Gastroesophageal sphincter (tissue), 4 donors: ENCODE measurements at regions not wholly inside any gene's neighbourhood (a gene's known extent, or its start where the extent isn't known, plus 50 kb on each side); places are given as distances from the start of the nearest gene placed in this dataset.

ENCODE experiments used
- ATAC-seq: fragments of 150-250 bp; one replicate; pipeline ENCODE4 v1.9.1; 2016; ENCODE audit warnings: mild to moderate bottlenecking, moderate library complexity
- H3K27ac ChIP-seq, 4 donors: fragments of 200-600 bp; sonication (generic) in 3 of 4; 1 replicate in 3 of 4; 2 replicates in 1 of 4; pipeline ENCODE4 v1.5.1; 2016 to 2019
- H3K27me3 ChIP-seq: fragments of 200-600 bp; sonication (generic); one replicate; pipeline ENCODE4 v1.5.1; 2019
- H3K36me3 ChIP-seq, 2 donors: fragments of 200-600 bp; sonication (generic); one replicate each; pipeline ENCODE4 v1.5.1; 2019; ENCODE audit warnings: control low read depth in 1 of 2
- H3K4me1 ChIP-seq, 3 donors: fragments of 200-600 bp; sonication (generic); 1 replicate in 2 of 3; 2 replicates in 1 of 3; pipeline ENCODE4 v1.5.1; 2016 to 2019; ENCODE audit warnings: control low read depth in 2 of 3
- H3K4me3 ChIP-seq, 2 donors: fragments of 200-600 bp; sonication (generic); one replicate each; pipeline ENCODE4 v1.5.1; 2019; ENCODE audit warnings: mild to moderate bottlenecking in 1 of 2, moderate library complexity in 1 of 2
- H3K9me3 ChIP-seq, 3 donors: fragments of 200-600 bp; sonication (generic); one replicate each; pipeline ENCODE4 v1.5.1; 2017 to 2019; ENCODE audit warnings: control low read depth in 2 of 3
- EP300 ChIP-seq: sonication (generic); formaldehyde crosslinking; IDR thresholded peaks from one replicate; pipeline ENCODE4 v1.6.1; 2017; ENCODE audit warnings: antibody characterized with exemption, mild to moderate bottlenecking
- POLR2A ChIP-seq, 2 donors: fragments of 450-650 bp; IDR thresholded peaks; one replicate each; pipeline ENCODE4 v1.6.1; 2017; ENCODE audit warnings: antibody characterized with exemption in 2 of 2, mild to moderate bottlenecking in 2 of 2, moderate library complexity in 1 of 2
- POLR2AphosphoS5 ChIP-seq: sonication (generic); formaldehyde crosslinking; IDR thresholded peaks from one replicate; pipeline ENCODE4 v1.6.1; 2017; ENCODE audit warnings: antibody characterized with exemption
- WGBS, 2 donors: methylation state at CpG; one replicate each; pipeline ENCODE4 v1.1.5; 2018; ENCODE audit warnings: low coverage in 1 of 2; 5-methylcytosine and 5-hydroxymethylcytosine counted together
- TF ChIP-seq, protein P1 (sequence below), 4 experiments: fragments of 200-600 bp in 2 of 4; fragments of 450-650 bp in 2 of 4; sonication (generic) in 1 of 4; IDR thresholded peaks; one replicate each; pipeline ENCODE4 v1.5.1; 2017 to 2019; ENCODE audit warnings: antibody characterized with exemption in 4 of 4, mild to moderate bottlenecking in 2 of 4, moderate library complexity in 2 of 4

DNA sequence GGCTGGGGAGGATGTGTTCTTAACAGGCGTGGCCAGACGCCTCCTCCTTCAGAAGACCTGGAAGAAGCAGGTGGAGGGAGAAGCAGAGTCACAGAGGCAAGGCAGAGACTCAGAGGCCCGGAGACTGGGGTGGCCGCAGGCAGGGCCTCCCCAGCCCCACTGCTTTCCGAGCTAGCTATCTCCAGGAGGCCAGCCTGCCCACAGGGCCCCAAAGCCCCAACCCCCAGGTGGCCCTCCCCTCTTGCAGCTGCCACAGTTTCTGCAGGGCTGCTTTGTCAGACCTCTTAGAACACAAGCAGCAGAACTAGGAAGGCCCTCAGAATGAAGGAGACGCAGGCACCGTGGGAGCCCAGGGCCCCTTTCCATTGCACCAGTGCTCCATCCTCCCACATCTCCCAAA, 69.0 kb upstream of the MLN start:
- 80% methylated on average over 2 of the region's 7 CpGs; no CpG with 5 or more reads in 1 of the 2 donors for WGBS, 2 donors
- Histone ChIP-seq H3K9me3 (no peaks in the 10 kb centered on the region), H3K27me3 (peaks cover 40% of the 10 kb centered on the region)

GRCh38 chr6:33869826-33870423, 66.1 kb upstream of the MLN start:
- Histone ChIP-seq H3K4me1 (no peaks in the 10 kb centered on the region), H3K4me3 (no peak overlapping the region), H3K27me3 (peaks cover 35% of the 10 kb centered on the region), H3K27ac (no peak overlapping the region), H3K36me3 (no peaks in the 10 kb centered on the region), H3K9me3 (no peaks in the 10 kb centered on the region)
- TF ChIP-seq POLR2A (IDR thresholded peaks at IDR 0.05) (no peak), POLR2AphosphoS5 (no peak), EP300 (no peak)
- TF ChIP-seq, protein P1, sequence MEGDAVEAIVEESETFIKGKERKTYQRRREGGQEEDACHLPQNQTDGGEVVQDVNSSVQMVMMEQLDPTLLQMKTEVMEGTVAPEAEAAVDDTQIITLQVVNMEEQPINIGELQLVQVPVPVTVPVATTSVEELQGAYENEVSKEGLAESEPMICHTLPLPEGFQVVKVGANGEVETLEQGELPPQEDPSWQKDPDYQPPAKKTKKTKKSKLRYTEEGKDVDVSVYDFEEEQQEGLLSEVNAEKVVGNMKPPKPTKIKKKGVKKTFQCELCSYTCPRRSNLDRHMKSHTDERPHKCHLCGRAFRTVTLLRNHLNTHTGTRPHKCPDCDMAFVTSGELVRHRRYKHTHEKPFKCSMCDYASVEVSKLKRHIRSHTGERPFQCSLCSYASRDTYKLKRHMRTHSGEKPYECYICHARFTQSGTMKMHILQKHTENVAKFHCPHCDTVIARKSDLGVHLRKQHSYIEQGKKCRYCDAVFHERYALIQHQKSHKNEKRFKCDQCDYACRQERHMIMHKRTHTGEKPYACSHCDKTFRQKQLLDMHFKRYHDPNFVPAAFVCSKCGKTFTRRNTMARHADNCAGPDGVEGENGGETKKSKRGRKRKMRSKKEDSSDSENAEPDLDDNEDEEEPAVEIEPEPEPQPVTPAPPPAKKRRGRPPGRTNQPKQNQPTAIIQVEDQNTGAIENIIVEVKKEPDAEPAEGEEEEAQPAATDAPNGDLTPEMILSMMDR (IDR thresholded peaks at IDR 0.05): no peak
- 36 to 46% methylated on average over 4 to 9 of the region's 11 CpGs for WGBS, 2 donors
- no peak for ATAC-seq

More for the DNA sequence above, 69.0 kb upstream of the MLN start:
- Histone ChIP-seq H3K4me1 (no peaks in the 10 kb centered on the region), H3K27ac (no peak overlapping the region), H3K4me3 (no peak overlapping the region), H3K36me3 (no peaks in the 10 kb centered on the region)
- TF ChIP-seq, protein P1 (IDR thresholded peaks at IDR 0.05): no peak
- TF ChIP-seq EP300: no peak
- no peak for TF ChIP-seq POLR2AphosphoS5
- TF ChIP-seq POLR2A (IDR thresholded peaks at IDR 0.05): no peak
- no peak for ATAC-seq

GRCh38 chr6:33869121-33869520, 65.3 kb upstream of the MLN start:
- Histone ChIP-seq H3K4me3 (no peak overlapping the region), H3K9me3 (no peaks in the 10 kb centered on the region), H3K27ac (no peak overlapping the region), H3K27me3 (peaks cover 40% of the 10 kb centered on the region), H3K4me1 (no peaks in the 10 kb centered on the region), H3K36me3 (no peaks in the 10 kb centered on the region)
- ATAC-seq: no peak
- TF ChIP-seq, protein P1 (IDR thresholded peaks at IDR 0.05): no peak
- TF ChIP-seq POLR2AphosphoS5 (no peak), POLR2A (IDR thresholded peaks at IDR 0.05) (no peak), EP300 (no peak)
- WGBS, 2 donors: 84 to 100% methylated on average over 2 to 5 of the region's 5 CpGs

DNA sequence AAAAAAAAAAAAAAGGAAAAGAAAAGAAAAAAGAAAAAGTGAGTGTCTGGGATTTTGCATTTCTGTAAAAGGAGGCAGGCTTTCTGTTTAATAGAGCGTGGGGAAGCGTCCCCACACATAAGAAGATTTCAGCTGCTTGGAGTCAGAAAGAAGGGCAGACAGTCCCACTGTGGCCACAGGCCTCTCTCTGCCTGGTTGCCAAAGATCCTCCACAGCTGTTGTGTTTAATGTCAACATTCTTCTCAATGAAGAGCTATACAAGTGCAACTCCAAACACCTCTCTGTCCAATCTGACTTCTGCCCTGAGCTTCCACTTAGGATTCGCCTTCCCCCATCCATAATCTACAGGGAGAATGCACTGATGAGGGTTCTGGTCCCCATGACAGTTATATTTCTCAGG, 64.3 kb upstream of the MLN start:
- no peak for ATAC-seq
- 46 to 82% methylated on average over 2 to 3 of the region's 3 CpGs for WGBS, 2 donors
- Histone ChIP-seq H3K9me3 (no peaks in the 10 kb centered on the region), H3K36me3 (no peaks in the 10 kb centered on the region), H3K27ac (no peak overlapping the region), H3K27me3 (peaks cover 42% of the 10 kb centered on the region), H3K4me3 (no peak overlapping the region), H3K4me1 (no peaks in the 10 kb centered on the region)
- TF ChIP-seq EP300: no peak
- TF ChIP-seq POLR2AphosphoS5: no peak
- no peak for TF ChIP-seq POLR2A (IDR thresholded peaks at IDR 0.05)
- TF ChIP-seq, protein P1 (IDR thresholded peaks at IDR 0.05): no peak

DNA sequence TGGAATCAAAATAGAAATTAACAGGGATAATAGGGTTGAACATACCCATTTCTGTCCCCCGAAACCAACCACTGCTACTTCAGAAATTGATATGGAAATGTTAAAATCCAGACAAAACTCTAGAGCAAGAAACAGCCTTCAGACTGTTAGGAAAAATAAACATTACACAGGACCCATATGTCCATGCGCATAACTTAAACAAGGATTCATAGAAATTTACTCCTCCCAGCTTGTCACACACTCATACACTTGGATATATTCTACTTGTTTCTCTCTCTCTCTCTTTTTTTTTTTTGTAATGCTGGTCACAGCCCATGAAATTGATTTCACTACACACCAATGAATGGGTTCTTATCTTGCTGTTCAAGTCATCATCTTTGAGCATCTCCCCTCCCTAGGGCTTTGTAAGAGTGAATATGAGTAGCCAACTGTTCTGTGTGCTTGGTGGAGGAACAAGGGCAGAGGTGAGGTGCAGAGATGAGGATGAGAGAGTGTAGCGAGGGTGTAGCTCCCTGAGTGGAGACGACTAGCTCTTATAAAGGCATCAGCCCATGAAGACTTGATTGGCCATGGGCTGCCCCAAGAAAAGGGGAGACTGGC, 61.8 kb upstream of the MLN start:
- no peak overlapping the region for H3K4me3 ChIP-seq
- no peaks in the 10 kb centered on the region for H3K36me3 ChIP-seq
- H3K27ac ChIP-seq: no peak overlapping the region
- WGBS, 2 donors: 100% methylated on average over 1 to 2 of the region's 4 CpGs
- no peaks in the 10 kb centered on the region for H3K9me3 ChIP-seq
- no peak for TF ChIP-seq POLR2A (IDR thresholded peaks at IDR 0.05)
- TF ChIP-seq POLR2AphosphoS5: no peak
- TF ChIP-seq, protein P1 (IDR thresholded peaks at IDR 0.05): no peak
- TF ChIP-seq EP300: no peak
- H3K4me1 ChIP-seq: no peaks in the 10 kb centered on the region
- peaks cover 42% of the 10 kb centered on the region for H3K27me3 ChIP-seq
- no peak for ATAC-seq
